Left kidney (tissue), 1 donor: ENCODE measurements at regions not wholly inside any gene's neighbourhood (a gene's known extent, or its start where the extent isn't known, plus 50 kb on each side); places are given as distances from the start of the nearest gene placed in this dataset.

Source experiments
- DNase-seq: peaks from one replicate; pipeline ENCODE4 v3.0.0-alpha.2; 2013

DNA sequence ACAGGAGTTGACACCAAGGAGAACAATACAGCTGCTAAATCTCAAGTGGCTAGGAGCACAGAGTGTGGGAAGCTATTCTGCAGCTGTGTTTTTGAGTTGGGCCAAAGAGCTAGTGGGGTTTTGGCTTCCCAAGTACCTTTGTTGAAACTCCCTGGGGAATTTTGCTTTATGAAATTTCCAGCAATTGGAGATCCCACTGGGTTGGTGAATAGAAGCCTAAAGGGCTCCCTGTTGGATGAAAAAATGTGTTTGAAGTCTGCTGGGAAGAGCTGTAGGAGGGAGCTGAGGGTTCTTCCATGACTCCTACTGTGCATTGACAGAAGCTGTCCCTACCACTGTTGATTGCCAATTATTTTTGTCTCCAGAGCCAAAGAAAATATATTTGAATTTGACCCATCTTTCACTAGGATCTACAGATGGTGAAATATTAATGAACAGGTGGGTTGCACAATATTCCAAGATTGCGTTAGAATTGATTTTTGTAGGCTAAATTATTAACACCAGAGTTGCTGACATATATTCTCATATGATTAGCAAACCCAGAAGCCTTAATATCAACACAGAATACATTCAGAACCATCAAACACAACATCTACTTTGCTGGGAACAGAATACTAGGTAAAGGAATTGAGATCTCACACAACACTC is 95.4 kb upstream of the CYP1B1 start:
- no peak for DNase-seq

DNA sequence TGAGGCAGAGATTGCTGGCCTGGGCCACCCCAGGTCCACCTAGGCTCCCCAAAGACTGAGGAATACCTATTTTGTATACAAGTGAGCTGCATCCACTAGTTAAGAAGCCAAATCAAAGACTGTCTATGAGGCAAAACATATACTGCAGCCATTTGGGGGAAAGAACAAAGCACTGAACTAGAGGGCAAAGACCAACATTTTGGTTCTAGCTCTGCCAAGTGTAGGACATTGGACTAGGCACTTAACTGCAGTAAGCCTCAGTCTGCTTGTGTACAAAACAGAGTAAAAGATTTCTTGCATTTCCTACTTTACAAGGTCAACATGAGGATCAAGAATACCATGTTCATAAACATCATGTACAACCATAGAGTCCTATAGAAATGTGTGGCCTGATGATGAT is 94.8 kb upstream of the CYP1B1 start:
- no peak for DNase-seq

DNA sequence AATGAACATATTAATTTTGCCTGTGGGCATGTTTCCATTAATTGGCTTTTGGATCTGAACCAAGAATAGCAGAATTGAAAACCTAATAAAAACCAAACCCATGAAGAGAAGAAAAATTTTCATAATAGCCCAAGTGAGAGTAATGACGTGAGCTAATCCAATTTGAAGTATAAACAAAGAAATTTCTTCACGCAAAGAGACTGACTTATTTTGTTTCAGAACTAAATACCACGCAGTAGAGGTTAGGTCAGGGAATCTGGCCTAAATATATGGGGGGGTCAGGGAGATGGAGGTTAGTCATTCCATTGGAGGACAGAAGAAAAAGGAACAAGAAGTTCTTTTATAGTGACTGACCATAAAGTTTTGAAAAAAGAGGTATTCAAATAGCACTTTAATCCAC is 94.1 kb upstream of the CYP1B1 start:
- no peak for DNase-seq

DNA sequence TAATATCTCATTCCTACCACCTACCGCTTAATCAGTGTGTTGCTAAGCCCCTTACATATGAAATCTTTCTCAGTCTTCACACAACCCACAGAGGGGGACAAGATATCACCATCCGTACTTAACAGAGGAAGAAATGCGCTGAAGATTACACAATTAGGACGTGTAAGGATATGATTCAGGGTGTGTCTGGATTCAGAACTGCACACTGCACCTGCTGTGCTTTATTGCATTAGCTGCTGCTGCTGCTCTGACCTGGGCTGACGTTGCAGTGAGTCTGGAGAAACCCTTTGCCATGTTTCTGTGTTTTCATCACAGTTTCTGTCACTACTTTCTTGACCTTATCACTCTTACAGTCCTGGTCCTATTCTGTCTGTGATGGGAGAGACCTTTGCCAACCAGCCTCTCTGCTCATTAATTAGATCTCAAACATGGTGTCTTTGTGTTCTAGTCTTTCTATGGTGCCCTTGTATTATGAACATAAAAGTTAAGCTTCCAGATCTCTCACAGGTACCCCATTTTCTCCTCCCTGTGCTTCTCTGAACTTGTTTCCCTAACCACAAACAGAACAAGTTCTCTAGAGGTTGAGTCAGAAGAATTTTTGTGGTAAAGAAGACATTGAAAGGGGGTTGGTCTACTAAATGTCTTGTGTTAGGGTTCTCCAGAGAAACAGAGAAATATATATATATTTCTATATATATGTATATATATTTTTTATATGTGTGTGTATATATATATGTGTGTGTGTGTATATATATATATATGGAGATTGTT is 92.9 kb upstream of the CYP1B1 start:
- no peak for DNase-seq

DNA sequence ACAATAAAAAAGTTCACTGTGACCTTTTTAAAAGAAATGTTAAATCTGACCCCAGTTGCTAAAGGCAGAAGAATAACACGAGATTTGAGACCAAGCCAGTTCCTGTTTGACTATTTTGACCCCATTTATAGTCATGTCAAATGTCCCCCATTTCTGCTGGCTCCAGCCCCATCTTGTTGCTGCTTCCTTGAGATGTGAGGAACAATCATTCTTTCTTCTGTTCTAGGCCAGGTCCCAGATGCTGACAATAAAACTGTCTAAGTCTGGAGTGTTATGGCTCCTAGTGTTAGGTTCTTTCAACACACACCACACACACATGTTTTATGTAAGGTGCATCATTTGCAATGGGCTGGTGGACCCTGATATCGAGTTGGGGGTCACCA is 92.0 kb upstream of the CYP1B1 start:
- DNase-seq: peak; percentile 50

DNA sequence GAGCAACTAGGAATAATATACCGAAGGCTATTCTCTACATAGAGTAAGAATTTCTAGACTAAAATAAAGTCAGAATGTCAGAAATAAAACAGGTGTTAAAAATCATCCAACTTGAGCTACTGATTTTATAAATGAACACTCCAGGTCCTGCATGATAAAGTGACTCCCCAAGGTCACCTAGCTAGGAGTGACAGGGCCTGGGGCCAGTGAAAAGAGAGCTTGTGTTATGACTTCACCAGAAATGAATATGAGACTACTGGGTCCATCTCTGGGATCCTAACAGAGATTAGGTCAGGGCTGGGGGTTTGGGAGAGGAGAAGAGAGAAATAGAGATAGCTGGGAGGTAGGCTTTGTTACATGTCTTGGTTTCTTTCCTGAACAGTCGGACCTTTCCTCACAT is 89.7 kb upstream of the CYP1B1 start:
- no peak for DNase-seq

DNA sequence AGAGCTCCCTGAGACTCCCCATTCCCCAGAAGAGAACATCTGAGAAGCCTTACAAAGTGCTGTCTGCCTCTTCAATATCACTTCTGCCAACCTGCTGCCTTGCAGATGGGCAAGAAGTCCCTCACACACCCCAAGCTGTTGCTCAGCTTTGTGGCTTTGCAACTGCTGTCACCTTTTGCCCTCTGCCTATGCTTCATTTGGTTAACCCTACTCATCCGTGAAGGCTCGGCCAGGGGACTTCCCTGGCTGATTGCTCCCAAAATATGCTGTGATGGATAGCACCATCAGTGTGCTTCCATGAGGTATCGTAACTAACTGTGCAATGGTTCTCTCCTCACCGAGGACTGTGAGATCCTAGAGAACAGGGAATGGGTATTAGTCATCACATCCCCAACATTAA is 88.9 kb upstream of the CYP1B1 start:
- DNase-seq: no peak

DNA sequence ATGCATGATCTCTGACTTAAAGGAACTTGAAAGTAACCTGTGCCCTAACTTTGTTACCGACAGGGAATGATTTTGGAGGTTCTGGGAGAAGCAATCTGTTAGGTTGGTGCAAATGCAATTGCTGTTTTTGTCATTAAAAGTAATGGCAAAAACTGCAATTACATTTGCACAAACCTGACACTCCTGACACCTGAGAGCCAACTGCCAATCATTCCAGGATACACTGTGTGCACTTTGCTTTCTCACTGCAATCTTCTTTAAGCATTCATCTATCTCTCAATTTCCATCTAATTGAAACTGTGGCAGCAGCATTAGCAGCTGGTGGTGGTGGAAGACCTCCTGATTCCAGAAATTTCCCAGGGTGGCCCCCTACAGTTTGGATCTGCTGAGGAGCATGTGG is 87.6 kb upstream of the CYP1B1 start:
- DNase-seq: no peak

DNA sequence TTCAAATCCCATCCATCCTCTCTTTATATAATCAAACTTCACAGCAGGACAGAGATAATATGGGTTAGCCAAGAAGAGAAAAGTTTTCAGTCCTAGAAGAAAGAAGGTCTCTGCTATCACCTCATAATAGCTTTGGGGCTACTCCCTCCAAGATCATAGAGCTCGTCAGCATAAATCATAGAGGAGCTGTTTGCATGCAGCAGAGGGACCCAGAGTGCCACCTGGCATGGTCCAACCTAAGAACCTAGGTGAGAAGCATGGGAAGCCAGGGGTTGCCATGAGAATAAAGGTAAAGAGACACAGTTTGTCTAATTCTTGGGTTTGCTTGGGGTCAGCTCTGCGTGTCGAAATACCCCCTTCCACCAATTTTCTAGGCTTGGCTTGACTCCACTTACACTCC is 87.1 kb upstream of the CYP1B1 start:
- no peak for DNase-seq

DNA sequence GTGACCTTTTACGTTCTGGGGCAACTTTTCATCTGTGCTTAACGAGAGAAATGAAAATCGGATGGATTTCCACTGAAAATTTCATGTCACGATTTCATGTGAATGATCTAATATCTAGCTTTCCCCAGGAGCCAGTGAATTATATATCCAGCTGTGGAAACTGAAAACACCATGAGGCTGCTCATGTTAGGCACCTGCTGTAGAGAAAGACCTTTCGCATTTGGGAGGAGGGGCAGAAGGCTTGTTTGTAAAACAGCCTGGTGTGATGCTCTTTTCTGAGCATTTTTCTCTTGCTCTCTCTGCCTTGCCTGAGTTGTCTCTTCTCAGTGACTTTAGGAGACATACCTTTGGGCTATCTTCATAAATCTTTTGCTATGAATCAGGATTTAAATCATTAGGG is 84.6 kb upstream of the CYP1B1 start:
- no peak for DNase-seq

DNA sequence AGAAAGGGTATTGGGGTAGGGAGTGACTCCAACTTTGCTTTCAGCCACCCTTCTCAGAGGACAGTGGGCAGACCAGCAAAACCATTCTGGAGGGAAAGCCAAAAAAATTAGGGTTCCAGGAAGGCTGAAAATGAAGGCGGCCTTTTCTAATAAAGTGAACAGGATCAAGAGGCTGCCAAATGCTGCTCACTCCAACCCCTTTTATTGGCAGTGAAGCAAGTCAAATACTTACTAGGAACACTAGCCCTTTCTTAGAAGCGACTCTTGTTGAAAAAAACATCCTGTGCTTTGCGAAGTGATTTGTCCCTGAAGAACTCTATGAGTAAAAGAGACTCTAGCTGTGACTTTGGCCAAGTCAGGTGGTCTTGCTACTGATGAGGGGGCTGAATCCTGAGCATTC is 83.6 kb upstream of the CYP1B1 start:
- DNase-seq: no peak

DNA sequence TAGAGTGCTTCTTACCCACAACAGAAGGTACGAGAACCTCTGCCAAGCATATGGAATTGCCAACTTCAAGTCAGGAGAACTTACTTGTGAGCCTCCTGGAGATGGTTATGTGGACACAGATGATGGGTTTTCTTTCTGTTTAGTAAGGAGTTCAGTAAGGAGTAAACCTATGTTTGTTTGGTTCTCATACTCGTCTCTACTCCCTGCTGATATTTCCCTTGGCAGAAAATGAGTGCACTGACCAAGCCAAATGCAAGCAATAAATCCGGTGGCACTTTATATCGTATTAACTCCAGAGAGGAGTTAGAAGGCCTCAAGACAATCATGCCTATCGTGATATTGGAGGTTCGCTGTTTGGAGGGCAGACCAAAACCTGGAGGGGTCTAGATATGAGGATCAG is 83.2 kb upstream of the CYP1B1 start:
- DNase-seq: no peak

DNA sequence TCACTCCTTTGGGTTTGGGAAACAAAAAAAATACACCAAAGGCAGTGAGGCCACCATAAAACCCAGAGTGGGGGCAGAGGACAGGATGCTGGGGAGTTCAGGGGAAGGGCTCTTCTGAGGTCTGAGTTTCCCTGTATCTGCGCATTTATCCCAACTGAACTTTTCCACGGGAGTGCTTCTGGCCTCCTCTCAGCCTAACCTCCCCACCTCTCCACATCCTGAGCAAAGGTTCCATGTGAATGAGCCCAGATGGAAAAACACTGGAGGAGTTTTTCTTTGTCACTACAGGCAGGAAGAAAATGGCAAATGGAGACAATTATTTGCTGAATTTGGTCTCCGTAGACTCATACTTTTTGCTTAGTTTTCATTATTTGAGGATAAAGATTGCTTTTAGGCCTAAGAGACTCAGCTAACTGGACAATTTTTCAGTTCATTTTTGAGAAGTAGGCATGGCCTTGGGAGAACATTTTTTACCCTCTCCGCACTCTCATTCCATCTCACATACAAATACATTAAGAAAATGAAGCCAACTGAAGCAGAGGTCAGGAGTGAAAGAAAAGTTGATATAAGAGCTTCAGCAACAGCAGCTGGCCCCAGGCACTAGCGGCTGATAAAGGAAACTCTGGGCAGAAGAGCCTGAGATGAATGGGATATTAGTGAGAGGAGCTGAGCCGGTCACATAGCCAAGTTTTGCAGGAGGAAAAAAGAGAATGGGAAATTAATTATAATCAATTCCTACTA is 82.6 kb upstream of the CYP1B1 start:
- no peak for DNase-seq

DNA sequence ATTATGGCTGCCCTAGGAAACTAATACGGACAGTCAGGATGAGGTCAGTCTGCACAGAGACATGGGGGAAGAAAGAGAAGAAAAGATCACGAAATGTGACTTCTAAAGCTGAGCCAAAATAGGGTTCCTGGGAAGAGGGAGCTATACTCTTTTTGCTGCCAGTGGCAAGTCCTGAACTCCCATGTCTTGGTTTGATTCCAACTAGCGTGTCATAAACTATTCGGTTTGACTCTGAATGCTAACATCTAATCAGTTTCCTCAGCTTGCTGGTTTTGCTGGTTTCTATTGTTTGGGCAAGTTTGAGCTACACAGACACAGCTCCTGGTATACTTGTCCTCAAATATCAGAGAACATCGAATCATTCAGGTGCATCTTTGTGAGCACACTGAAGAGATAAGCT is 80.5 kb upstream of the CYP1B1 start:
- DNase-seq: no peak

DNA sequence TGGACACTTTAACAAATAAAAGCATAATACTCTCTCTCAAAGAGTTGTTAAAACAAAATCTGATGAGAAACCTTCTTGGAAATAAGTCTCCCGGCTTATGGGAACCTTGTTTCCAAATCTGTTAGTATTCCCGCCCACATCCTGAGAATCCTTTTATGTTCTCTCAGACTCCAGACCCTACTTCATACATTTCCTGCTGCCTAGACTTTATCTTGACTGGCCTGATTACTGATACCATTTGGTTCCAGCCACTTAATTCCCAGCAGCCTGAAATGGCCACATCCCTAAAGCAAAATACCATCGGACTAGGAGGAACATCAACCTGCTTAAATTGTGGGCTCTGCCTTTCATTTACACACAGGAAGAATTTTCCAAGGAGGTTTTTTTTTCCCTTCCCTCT is 79.1 kb upstream of the CYP1B1 start:
- no peak for DNase-seq

DNA sequence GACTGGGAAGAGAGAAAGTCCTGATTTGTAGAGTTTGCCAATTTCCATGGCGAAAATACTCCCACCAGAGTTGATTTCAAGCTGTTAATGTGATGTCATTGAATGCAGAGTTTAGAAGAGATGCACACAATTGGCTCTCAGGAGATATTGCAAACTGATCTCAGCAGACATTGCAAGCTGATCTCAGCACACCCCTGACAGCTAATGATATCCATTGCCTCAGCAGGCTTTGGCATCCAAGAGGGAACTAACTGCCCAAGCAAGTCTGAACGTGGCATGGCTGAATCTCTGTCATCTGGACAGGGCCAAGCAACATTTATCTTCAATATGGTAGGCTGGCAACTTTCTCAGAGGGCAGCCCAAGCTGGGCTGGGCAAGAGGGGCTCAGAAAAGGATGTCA is 78.4 kb upstream of the CYP1B1 start:
- DNase-seq: no peak

DNA sequence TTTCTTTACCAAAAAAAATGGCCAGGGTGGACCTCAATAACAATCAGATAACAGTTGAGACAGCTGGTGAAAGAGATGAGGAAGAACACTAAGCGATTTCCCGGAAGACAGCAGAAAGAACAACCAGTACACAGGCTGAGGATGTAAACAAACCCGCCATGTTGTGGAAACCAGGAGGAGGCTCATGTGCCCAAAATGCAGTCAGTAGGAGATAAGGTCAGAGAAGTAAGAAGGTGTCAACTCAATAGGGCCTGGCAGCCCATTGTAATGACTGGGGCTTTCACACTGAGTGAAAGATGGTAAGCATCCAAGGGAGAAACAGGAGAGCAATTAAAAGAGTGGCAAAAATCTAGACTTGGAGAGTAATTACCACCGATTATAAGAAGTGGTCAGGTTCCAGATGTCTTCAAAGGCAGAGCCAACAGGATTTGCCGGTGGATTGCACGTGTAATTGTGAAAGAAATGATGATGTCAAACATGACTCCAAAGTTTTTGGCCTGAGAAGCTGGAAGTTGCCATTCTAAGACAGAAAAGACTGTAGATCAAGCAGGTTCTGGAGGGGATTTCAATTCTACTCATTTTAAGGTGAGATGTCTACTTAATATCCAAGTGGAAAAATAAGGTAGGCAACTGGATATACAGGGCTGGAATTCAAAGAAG is 77.7 kb upstream of the CYP1B1 start:
- no peak for DNase-seq

DNA sequence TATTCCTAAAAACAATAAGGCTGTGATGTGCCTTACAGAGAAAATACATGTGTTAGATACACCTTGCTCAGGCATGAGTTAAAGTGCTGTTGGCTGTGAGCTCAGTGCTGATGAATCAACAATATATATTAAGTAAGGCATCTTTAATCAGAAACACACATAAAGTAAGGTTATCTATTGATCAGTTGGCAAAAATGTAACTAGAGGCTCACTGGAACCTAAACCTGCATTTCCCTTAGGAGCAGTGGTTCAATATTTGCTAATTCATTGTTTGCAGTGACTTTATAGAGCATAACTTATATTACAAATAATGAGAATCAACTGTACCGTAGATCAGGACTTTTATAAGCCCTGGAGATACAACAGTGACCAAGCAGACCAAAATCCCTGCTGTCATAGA is 77.0 kb upstream of the CYP1B1 start:
- no peak for DNase-seq

DNA sequence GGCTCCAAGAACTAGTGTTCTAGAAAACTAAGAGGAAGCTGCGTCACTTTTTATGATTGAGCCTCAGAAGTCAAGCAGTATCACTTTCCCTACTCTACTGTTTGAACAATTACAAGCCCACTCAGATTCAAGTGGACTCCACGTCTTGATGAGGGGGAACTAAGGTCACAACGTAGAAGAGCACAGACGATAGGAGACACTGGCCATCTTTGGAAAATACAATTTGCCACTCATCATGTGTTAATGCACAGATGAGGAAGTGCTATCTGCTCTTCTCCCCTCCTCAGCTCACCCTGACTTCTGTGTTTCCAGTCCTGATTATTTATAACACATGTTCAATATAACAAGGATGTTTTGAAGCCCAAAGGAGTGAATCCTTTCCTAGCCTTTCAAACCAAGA is 76.1 kb upstream of the CYP1B1 start:
- DNase-seq: no peak

DNA sequence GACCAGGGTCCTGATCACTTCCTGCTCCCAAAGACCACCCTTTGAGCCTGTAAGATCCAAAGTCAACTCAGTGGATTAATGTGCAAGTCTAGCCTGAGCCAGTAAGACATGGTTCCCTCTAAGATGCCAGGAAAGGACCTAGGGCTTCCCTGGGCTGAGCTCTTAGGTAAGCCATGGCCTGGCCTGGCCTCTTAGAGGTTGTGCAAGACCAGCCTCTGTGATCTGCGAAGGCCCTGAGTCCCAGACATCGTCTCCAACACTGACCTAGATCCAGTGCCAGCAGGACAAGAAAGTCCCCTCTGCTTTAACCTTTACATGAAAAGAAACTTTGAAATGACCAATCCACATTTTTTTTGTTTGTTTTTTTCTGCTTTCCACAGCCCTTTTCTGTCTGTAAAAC is 73.6 kb upstream of the CYP1B1 start:
- DNase-seq: no peak

DNA sequence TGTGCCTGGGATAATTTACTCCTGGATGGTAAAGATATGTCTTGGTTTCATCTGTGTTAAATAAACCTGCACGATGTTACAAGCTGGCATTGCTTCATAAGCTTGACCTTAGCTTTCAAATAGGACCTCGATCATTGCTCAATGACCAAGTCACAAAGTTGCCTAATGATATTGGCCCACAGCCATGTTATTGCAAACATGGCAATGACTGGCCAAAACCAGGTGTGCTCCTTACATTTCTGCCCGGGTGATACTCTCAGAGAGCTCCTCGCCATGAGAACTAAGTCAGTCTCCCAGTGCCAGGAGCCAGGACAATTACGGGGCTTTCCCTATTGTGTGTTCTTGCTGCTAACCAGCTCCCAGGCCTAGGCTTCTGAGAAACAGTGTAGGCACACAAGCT is 72.5 kb upstream of the CYP1B1 start:
- no peak for DNase-seq

DNA sequence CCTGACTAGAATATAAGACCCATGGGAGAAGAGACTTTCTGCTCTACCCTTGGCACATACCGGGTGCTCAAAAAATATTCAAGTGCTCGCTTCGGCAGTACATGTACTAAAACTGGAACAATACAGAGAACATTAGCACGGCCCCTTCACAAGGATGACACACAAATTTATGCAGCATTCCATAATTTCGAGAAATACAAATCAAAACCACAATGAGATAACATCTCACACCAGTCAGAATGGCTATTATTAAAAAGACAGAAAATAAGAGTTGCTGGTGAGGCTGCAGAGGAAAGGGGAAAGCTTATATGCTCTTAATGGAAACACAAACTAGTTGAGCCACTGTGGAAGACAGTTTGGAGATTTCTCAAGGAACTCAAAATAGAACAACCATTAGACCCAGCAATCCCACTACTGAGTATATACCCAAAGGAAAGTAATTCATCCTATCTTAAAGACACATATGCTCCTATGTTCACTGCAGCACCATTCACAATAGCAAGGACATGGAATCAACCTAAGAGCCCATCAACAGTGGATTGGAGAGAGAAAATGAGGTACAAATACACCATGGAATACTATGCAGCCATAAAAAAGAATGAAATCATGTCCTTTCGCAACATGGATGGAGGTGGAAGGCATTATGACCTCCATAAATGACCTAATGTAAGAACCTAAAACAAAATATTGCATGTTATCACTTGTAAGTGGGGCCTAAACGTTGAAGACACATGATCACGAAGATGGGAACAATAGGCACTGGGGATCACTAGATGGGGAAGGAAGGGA is 71.6 kb upstream of the CYP1B1 start:
- DNase-seq: no peak
